ENCODE measurements at regions not wholly inside any gene's neighbourhood (a gene's known extent, or its start where the extent isn't known, plus 50 kb on each side); places are given as distances from the start of the nearest gene placed in this dataset.
A peak's percentile ranks its signal among the peaks of the same experiment; 100 is the strongest.

DNA sequence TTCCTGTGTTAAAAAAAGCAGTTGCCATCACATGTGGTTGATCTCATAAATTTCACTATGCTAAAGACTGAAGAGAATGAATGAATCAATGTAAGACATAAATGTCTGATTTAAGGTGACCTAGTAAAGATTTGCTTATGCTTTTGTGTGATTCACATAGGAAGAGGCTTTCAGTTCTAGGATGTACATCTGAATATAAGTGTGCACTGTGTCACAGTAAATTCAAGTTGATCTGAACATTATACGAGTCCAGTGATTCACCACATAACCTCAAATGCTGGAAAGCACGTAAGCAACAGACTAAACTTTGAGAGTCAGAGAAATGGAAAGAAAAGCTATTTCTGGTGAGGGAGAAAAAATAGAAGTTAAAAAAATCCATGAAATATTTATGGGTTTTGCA, 567.9 kb downstream of the EPHA5 start:
- H3K27me3 ChIP-seq (ENCODE audit: low read depth, low read length): no peaks in the 10 kb centered on the region
- no peaks in the 10 kb centered on the region for H3K4me1 ChIP-seq (ENCODE audit: low read length)
- H3K4me3 ChIP-seq (ENCODE audit: low read length): no peak overlapping the region
- no peaks in the 10 kb centered on the region for H3K36me3 ChIP-seq (replicated peaks; ENCODE audit: low read depth, low read length)
- TF ChIP-seq, protein P1, sequence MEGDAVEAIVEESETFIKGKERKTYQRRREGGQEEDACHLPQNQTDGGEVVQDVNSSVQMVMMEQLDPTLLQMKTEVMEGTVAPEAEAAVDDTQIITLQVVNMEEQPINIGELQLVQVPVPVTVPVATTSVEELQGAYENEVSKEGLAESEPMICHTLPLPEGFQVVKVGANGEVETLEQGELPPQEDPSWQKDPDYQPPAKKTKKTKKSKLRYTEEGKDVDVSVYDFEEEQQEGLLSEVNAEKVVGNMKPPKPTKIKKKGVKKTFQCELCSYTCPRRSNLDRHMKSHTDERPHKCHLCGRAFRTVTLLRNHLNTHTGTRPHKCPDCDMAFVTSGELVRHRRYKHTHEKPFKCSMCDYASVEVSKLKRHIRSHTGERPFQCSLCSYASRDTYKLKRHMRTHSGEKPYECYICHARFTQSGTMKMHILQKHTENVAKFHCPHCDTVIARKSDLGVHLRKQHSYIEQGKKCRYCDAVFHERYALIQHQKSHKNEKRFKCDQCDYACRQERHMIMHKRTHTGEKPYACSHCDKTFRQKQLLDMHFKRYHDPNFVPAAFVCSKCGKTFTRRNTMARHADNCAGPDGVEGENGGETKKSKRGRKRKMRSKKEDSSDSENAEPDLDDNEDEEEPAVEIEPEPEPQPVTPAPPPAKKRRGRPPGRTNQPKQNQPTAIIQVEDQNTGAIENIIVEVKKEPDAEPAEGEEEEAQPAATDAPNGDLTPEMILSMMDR (IDR thresholded peaks at IDR 0.05; ENCODE audit: low read depth, low read length): no peak
- no peak for TF ChIP-seq EZH2phosphoT487 (IDR thresholded peaks at IDR 0.05; ENCODE audit: low read depth)
- no peaks in the 10 kb centered on the region for H3K9me3 ChIP-seq (ENCODE audit: insufficient read depth, low read length)
- no peak overlapping the region for H3K9ac ChIP-seq (ENCODE audit: low read length)
- H2AFZ ChIP-seq (ENCODE audit: low read depth, low read length): no peak overlapping the region
- H3K27ac ChIP-seq (ENCODE audit: low read length): no peak overlapping the region
- H3K79me2 ChIP-seq (ENCODE audit: low read length): no peaks in the 10 kb centered on the region
- H3K4me2 ChIP-seq (ENCODE audit: low read length): no peak overlapping the region
- H4K20me1 ChIP-seq (ENCODE audit: insufficient read depth, low read length): no peaks in the 10 kb centered on the region

DNA sequence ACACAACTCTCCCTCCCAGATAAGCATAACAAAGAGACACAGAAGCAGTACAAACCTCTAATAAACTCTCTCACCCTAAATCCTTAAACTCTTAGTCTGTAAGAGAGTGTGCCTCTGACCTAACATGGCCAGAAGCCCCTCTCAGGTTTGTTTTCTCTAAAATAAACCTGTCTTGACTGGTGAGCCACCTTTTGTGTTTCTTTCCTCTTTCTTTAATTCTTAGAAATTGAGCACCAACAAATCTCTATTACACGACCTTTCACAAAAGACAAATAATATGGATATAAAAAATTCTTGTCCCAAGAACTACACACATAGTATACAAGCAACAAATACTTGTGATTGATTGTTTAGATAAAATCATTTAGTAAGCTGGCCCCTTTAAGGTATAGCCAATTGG, 573.7 kb downstream of the EPHA5 start:
- TF ChIP-seq, protein P1 (IDR thresholded peaks at IDR 0.05; ENCODE audit: low read depth, low read length): no peak
- no peak for TF ChIP-seq EZH2phosphoT487 (IDR thresholded peaks at IDR 0.05; ENCODE audit: low read depth)
- Histone ChIP-seq H3K36me3 (replicated peaks; ENCODE audit: low read depth, low read length) (no peaks in the 10 kb centered on the region), H3K27me3 (ENCODE audit: low read depth, low read length) (no peaks in the 10 kb centered on the region), H3K9ac (ENCODE audit: low read length) (no peak overlapping the region), H4K20me1 (ENCODE audit: insufficient read depth, low read length) (no peaks in the 10 kb centered on the region), H3K4me3 (ENCODE audit: low read length) (no peak overlapping the region), H3K27ac (ENCODE audit: low read length) (no peak overlapping the region), H3K79me2 (ENCODE audit: low read length) (no peaks in the 10 kb centered on the region), H3K4me1 (ENCODE audit: low read length) (no peaks in the 10 kb centered on the region), H3K9me3 (ENCODE audit: insufficient read depth, low read length) (peaks cover 8% of the 10 kb centered on the region; the same call in 1 of the 2 replicates), H2AFZ (ENCODE audit: low read depth, low read length) (no peak overlapping the region), H3K4me2 (ENCODE audit: low read length) (no peak overlapping the region)

DNA sequence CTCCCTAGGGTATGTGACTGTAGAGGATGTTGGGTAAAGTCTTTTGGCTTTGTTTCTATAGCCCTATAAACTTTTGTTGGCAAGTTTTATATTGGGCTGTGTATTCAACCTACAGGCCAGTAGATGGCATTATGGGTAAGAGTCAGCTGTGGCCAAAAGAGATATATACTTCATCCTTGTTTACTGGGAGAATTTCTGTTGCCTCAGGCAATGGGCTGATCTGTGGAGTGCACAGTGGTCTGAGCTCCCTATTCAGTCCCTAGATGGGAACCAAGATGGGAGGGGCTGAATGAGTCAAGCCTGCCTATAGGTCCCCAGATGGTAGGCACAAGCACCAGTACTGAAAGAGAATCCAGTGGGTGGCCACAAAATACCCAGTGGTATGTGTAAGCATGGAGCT, 580.6 kb downstream of the EPHA5 start:
- Histone ChIP-seq H3K9me3 (ENCODE audit: insufficient read depth, low read length) (no peaks in the 10 kb centered on the region), H3K79me2 (ENCODE audit: low read length) (no peaks in the 10 kb centered on the region), H3K36me3 (replicated peaks; ENCODE audit: low read depth, low read length) (no peaks in the 10 kb centered on the region), H3K4me2 (ENCODE audit: low read length) (no peak overlapping the region), H3K9ac (ENCODE audit: low read length) (no peak overlapping the region), H3K27me3 (ENCODE audit: low read depth, low read length) (no peaks in the 10 kb centered on the region), H3K4me3 (ENCODE audit: low read length) (no peak overlapping the region), H3K27ac (ENCODE audit: low read length) (no peak overlapping the region), H3K4me1 (ENCODE audit: low read length) (no peaks in the 10 kb centered on the region), H4K20me1 (ENCODE audit: insufficient read depth, low read length) (no peaks in the 10 kb centered on the region), H2AFZ (ENCODE audit: low read depth, low read length) (peak overlapping the region; percentile 56; the same call in 1 of the 2 replicates)
- TF ChIP-seq, protein P1 (IDR thresholded peaks at IDR 0.05; ENCODE audit: low read depth, low read length): peak; percentile 65
- TF ChIP-seq EZH2phosphoT487 (IDR thresholded peaks at IDR 0.05; ENCODE audit: low read depth): no peak

DNA sequence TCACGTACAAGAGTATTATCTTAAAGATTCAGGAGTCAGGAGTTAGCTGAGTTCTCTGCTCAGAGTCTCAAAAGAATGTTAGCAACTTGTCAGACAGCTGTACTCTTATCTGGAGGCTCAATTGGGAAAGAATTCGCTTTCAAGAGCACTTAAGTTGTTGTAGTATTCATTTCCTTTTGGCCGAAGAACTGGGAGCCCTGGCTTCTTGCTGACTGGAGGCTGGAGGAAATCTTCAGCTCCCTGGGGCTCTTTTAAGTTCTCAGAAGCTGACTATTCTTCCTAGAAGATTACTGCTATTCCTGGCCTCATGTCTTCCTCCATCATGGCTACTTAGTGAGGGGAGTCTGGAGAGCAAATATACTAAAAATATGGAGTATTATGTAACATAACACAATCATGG, 587.2 kb downstream of the EPHA5 start:
- 0 out of 2 replicates have a peak overlapping the region, but pooled peaks have one; percentile 11 for H2AFZ ChIP-seq (ENCODE audit: low read depth, low read length)
- H3K9me3 ChIP-seq (ENCODE audit: insufficient read depth, low read length): no peaks in the 10 kb centered on the region
- no peak overlapping the region for H3K4me2 ChIP-seq (ENCODE audit: low read length)
- no peaks in the 10 kb centered on the region for H4K20me1 ChIP-seq (ENCODE audit: insufficient read depth, low read length)
- no peak overlapping the region for H3K27ac ChIP-seq (ENCODE audit: low read length)
- no peak for TF ChIP-seq EZH2phosphoT487 (IDR thresholded peaks at IDR 0.05; ENCODE audit: low read depth)
- TF ChIP-seq, protein P1 (IDR thresholded peaks at IDR 0.05; ENCODE audit: low read depth, low read length): no peak
- no peaks in the 10 kb centered on the region for H3K79me2 ChIP-seq (ENCODE audit: low read length)
- H3K27me3 ChIP-seq (ENCODE audit: low read depth, low read length): no peaks in the 10 kb centered on the region
- no peaks in the 10 kb centered on the region for H3K36me3 ChIP-seq (replicated peaks; ENCODE audit: low read depth, low read length)
- no peak overlapping the region for H3K4me3 ChIP-seq (ENCODE audit: low read length)
- H3K4me1 ChIP-seq (ENCODE audit: low read length): no peaks in the 10 kb centered on the region
- no peak overlapping the region for H3K9ac ChIP-seq (ENCODE audit: low read length)
